ENCODE measurements at regions not wholly inside any gene's neighbourhood (a gene's known extent, or its start where the extent isn't known, plus 50 kb on each side); places are given as distances from the start of the nearest gene placed in this dataset.

DNA sequence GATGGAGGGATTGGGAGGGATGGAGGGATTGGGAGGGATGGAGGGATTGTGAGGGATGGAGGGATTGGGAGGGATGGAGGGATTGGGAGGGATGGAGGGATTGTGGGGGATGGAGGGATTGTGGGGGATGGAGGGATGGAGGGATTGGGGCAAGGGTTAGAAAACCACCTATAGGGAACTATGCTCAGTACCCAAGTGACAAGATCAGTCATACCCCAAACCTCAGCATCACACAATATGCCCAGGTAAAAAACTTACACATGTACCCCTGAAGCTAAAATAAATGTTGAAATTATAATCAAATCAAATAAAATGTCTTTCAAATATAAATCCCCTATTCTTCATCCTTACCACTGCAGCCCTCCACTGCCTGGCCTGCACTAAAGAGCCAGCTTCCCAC is 72.8 kb upstream of the HNRNPU start:
- Mint-ChIP-seq H3K36me3 (ENCODE audit: low read depth) (no peaks in the 10 kb centered on the region), H3K27me3 (no peaks in the 10 kb centered on the region), H3K4me1 (ENCODE audit: low read depth) (no peaks in the 10 kb centered on the region), H3K27ac (no peak overlapping the region), H3K4me3 (no peak overlapping the region), H3K9me3 (no peaks in the 10 kb centered on the region)

DNA sequence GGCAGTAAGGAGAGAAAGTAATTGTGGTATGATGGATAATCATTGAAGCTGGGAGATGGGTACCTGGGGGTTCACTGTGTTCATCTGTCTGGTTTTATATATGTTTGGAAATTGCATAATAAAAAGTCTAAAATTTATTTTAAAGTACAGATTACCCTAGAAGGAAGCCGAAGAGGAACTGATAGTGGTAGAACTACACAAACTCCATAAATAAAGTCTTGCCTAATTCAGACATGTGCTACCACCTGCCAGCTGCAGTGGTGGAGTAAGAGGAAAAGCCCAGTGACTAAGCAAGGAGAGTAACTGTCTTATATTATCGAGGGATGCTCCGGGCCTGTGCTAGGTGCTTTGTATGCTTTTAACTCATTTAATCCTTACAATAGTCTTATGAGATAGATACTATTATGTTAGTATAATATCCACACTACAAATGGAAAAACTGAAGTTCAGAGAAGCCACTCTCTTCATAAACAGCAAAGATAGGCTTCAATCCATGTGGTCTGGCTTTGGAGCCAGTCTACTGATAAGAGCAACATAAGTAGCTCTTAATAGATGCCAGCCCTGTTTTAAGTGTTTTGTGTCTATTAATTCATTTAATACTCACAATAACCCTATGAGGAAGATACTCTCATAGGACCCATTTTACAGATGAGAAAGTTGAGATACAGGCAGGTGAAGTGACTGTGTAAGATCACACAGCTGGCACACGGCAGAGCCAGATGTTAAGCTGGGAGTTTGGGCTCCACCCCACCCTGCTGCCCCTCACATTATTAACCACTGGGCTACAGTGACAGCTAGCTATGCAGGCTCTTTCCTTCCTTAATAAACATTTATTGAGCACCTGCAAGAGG is 56.8 kb upstream of the HNRNPU start:
- Mint-ChIP-seq H3K4me1 (ENCODE audit: low read depth) (peaks cover 19% of the 10 kb centered on the region), H3K9me3 (no peaks in the 10 kb centered on the region), H3K27ac (no peak overlapping the region), H3K36me3 (ENCODE audit: low read depth) (no peaks in the 10 kb centered on the region), H3K4me3 (no peak overlapping the region), H3K27me3 (peaks cover 7% of the 10 kb centered on the region)

DNA sequence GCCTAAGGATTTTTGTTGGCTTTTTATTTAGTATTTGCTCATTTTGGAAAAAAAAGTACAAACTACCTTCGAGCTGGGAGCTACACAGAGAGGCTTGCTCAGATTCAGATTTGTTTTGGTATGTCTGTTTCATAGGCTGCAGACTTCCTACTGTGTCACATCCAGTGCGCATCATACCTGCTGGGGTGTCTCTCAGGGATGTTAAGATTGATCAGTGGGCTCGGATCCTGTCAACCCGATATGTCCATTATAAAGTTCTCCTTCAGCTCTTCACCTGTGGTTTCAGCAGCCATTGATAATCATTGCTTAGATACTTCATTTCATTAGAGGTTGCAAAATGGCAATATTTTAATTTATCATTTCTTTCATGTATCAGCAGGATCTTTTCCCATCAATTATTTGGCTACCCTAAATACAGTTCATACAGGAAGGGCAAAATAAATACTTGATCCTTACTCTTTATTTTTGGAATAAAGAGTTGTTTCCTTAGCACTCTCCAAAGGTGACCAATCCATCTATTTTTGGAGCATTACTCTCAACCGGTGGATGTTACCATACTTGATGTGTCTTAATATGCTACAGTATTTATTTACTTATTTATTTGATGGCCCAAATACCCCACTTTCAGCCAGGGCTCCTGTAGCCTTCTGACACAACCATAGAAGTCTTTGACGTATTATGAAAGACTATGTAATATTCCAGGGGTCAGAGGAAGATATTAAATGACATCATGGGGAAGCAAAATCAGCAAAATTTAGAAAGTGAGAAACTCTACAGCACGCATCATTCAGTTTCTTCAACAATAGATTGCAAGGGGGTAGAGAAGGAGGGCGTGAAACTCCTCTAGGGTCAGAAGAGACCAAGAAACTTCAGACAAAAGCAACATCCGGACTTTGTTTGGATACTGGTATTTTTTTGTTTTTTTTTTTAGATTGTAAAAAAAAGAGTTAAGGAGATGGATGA is 55.3 kb upstream of the HNRNPU start:
- no peaks in the 10 kb centered on the region for H3K36me3 Mint-ChIP-seq (ENCODE audit: low read depth)
- H3K9me3 Mint-ChIP-seq = no peaks in the 10 kb centered on the region
- peaks cover 19% of the 10 kb centered on the region for H3K4me1 Mint-ChIP-seq (ENCODE audit: low read depth)
- H3K27ac Mint-ChIP-seq = peak overlapping the region; percentile 82
- peak overlapping the region; percentile 83 for H3K4me3 Mint-ChIP-seq
- peaks cover 7% of the 10 kb centered on the region for H3K27me3 Mint-ChIP-seq

DNA sequence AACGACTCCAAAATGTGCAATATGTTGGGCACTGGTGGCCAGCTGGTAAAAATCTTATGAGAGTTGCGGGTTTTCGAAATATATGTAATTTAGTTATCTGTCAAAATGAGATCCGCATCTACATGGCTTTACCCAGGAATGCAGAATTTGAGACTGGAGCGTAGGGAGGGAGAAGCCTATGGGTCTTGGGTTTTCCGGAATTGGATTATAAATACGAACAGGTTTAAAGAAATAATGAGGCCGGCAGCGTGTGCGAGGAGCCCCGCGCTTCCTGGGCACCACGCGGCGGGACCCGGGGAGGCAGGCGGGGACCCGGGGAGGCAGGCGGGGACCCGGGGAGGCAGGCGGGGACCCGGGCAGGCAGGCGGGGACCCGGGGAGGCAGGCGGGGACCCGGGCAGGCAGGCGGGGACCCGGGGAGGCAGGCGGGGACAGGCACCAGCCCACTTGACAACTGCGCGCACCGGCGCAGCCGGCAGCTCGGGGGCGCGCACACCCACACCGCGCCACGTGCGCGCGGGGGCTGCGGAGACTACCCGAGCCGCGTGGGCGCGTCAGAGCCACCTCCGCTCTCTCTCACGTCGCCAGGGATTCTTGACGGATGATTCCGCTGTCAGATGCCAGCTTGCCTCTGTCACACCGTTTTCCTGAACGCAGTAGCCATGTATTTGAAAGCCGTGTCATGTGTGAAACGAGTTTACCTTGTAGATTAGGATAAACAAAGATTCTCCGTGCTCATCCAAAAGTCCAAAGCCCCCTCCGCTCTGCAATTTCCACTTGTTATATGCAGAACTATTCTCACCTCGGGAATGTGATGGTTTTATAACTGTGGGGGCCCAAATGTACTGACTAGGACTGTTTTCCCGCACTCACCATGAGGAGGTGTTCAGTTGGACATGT is 54.3 kb upstream of the HNRNPU start:
- Mint-ChIP-seq H3K4me1 (ENCODE audit: low read depth) (peaks cover 19% of the 10 kb centered on the region), H3K36me3 (ENCODE audit: low read depth) (no peaks in the 10 kb centered on the region), H3K27me3 (peaks cover 7% of the 10 kb centered on the region), H3K9me3 (no peaks in the 10 kb centered on the region), H3K4me3 (peak overlapping the region; percentile 83), H3K27ac (peak overlapping the region; percentile 82)

DNA sequence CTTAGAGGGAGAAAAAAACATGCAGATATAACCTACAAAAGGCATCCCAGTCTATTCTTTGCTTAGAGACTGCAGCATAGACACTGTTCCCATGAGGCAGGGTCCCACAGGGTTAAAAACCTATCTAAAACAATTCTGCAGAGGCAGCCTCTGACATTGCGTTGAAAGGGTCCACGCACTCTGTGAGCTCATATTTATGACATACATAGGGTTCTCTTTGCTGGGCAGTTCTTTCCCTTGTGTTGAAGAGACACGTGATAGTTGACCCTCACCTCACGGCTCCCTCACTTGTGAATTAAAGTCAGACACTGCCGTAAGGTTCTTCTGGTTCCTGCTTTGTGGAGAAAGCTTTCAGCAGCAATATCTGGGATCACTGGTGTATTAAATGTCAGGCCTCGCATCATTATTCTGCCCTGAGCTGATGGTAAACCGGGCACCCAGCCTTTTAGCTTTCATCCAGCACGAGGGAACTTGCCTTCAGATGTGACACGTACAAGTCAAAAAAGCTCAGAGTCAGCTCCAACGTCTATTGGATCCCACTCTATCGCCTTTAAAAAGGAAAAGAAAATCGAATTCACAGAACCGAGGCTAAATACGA is 52.8 kb upstream of the HNRNPU start:
- Mint-ChIP-seq H3K9me3 (no peaks in the 10 kb centered on the region), H3K4me3 (no peak overlapping the region), H3K27ac (no peak overlapping the region), H3K27me3 (peaks cover 7% of the 10 kb centered on the region), H3K36me3 (ENCODE audit: low read depth) (no peaks in the 10 kb centered on the region), H3K4me1 (ENCODE audit: low read depth) (peaks cover 19% of the 10 kb centered on the region)

DNA sequence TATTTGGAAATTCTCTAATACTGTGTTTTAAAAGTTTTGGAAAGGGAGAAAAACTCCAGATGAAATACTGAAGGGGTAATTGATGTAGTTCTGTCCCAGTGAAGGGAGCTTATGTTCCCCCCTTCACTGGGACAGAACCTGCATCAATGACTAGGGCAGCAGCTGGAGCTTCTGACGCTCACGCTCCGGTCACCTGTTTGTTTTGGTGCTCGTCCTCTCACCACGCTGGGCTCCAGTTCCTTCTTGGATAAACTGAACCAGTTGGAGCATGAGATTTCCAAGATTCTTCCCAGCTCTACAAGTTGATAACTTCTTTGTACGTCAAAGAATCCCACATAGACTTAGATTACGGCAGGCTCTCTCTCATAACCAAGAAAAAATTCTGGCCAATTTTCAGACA is 51.4 kb upstream of the HNRNPU start:
- Mint-ChIP-seq H3K9me3 (no peaks in the 10 kb centered on the region), H3K36me3 (ENCODE audit: low read depth) (no peaks in the 10 kb centered on the region), H3K27ac (no peak overlapping the region), H3K4me1 (ENCODE audit: low read depth) (peaks cover 17% of the 10 kb centered on the region), H3K4me3 (no peak overlapping the region), H3K27me3 (peaks cover 6% of the 10 kb centered on the region)

DNA sequence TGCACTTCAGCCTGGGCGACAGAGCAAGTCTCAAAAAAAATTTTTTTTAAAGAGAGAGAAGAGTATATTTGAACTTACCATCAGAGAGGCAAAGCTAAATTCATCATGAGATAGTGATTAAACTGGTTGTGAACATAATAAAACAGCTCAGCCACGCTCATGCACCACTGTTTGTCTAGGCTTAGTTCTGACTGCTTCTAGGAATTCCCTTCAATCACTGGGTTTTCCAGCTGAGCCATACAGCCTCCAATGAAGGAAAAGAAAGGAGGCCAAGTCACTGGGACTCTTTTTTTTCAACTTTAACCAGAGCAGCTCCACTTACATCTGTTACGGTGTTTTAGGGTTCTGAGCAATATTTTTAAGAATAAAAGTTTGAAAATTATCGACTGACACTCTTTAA is 50.4 kb upstream of the HNRNPU start:
- Mint-ChIP-seq H3K36me3 (ENCODE audit: low read depth) (no peaks in the 10 kb centered on the region), H3K9me3 (no peaks in the 10 kb centered on the region), H3K27ac (no peak overlapping the region), H3K4me3 (no peak overlapping the region), H3K4me1 (ENCODE audit: low read depth) (peaks cover 13% of the 10 kb centered on the region), H3K27me3 (peaks cover under 1% of the 10 kb centered on the region)

All from stimulated activated naive CD8-positive, alpha-beta T cell treated with anti-CD3 and anti-CD28 coated beads, Interleukin-15, Interleukin-2, amounts not matched to agents 100 ng/mL and 50 ng/mL, for 24 hours (primary cell).